Right lobe of liver (tissue), 6 donors: ENCODE measurements at regions not wholly inside any gene's neighbourhood (a gene's known extent, or its start where the extent isn't known, plus 50 kb on each side); places are given as distances from the start of the nearest gene placed in this dataset.

Experiments used
- ATAC-seq, 4 donors: fragments of 200-7000 bp; cut with Tn5 transposase; one replicate each; pipeline ENCODE4 v1.9.1; 2020; ENCODE audit warnings: mild to moderate bottlenecking in 4 of 4, moderate library complexity in 4 of 4
- DNase-seq, 3 donors: peaks; one replicate each; pipeline ENCODE4 v3.0.0-alpha.2; 2020
- H3K27ac ChIP-seq, 3 donors: fragments of 200-600 bp; one replicate each; pipeline ENCODE4 v1.8.0; 2022
- H3K27me3 ChIP-seq, 2 donors: fragments of 200-600 bp; one replicate each; pipeline ENCODE4 v1.8.0; 2022
- H3K36me3 ChIP-seq, 4 donors: fragments of 200-600 bp; sonication (generic) in 1 of 4; one replicate each; pipeline versions ENCODE4 v1.5.1 to v1.8.0; 2017 to 2022; ENCODE audit warnings: control low read depth in 1 of 4
- H3K4me1 ChIP-seq, 4 donors: fragments of 200-600 bp; sonication (generic) in 1 of 4; one replicate each; pipeline versions ENCODE4 v1.5.1 to v1.8.0; 2017 to 2022; ENCODE audit warnings: control low read depth in 1 of 4
- H3K4me3 ChIP-seq, 3 donors: fragments of 200-600 bp; one replicate each; pipeline ENCODE4 v1.8.0; 2022
- H3K9me3 ChIP-seq, 4 donors: fragments of 200-600 bp; sonication (generic) in 1 of 4; one replicate each; pipeline versions ENCODE4 v1.5.1 to v1.8.0; 2017 to 2022; ENCODE audit warnings: control low read depth in 1 of 4
- POLR2A ChIP-seq: fragments of 450-650 bp; IDR thresholded peaks from one replicate; pipeline ENCODE4 v1.6.1; 2017; ENCODE audit warnings: antibody characterized with exemption, mild to moderate bottlenecking
- WGBS: methylation state at CpG from one replicate; pipeline ENCODE4 v1.1.6; 2018; ENCODE audit warnings: low coverage, low lambda C conversion rate; ENCODE audit not compliant: insufficient coverage; ENCODE audit errors: missing lambda C conversion rate; 5-methylcytosine and 5-hydroxymethylcytosine counted together
- intact Hi-C, 2 donors: fragments of 100-400 bp; cut with DNase I; formaldehyde crosslinking; loops; one replicate each; pipeline versions ENCODE4 v1.11.2 to v1.14.1; 2022
- TF ChIP-seq, protein P1 (sequence below), 4 donors: fragments of 200-600 bp in 3 of 4; fragments of 450-650 bp in 1 of 4; IDR thresholded peaks; one replicate each; pipeline versions ENCODE4 v1.5.1 to v1.8.0; 2016 to 2022; ENCODE audit warnings: antibody characterized with exemption in 4 of 4, mild to moderate bottlenecking in 2 of 4
- donor health status: DM: no; HTN: yes; CAD: no.
- donor health status: DM: no; HTN: no; CAD: no.
- donor health status: DM: no; HTN: no; CAD: no.
- donor health status: DM: no; HTN: yes; CAD: no.
- donor health status: DM: no; HTN: yes; CAD: no.

DNA sequence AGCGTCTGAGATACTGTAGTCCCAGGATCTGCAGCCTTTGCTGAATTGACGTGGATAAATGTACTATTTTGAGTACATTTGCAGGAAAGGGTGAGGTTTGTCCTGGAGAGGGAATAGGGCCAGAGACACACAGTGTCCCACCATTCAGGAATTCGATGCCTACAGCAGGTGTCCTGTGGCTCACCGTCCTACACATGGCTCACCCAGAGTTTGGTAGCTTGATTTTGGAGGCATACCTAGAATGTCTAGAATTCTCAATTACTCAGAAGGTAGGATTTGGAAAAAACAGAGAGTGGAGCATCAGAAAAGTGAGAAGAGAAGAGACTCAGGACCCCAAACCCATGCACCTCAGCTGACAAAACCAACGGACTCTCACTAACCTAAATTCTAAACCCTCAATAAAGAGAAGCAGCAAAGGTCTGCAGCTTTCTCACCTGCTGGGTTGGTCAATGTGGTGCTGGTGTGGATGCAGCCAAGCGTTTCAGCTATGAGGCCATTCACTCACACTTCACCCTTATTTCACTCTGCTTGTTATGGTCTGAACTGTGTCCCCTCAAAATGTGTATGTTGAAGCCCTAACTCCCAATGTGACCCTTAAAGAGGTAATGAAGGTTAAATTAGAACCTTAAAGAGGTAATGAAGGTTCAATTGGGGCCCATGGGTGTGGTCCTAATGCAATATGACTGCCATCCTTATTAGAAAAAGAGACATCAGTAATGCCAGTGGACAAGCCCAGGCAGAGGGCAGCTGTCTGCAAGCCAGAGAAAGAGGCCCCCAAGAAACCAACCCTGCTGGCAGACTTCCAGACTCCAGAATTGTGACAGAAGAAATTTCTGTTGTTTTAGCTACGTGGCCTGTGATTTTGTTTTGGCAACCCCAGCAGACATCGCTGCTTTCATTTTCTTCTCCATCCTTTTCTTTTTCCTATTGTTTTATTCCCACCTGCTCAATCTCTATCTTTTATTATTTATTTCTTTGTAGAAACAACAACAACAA, 187.8 kb downstream of the SNX19 start:
- ATAC-seq, result no peak
- no peak for DNase-seq
- Histone ChIP-seq H3K27ac (no peak overlapping the region), H3K4me1 (no peaks in the 10 kb centered on the region), H3K9me3 (no peaks in the 10 kb centered on the region), H3K36me3 (no peaks in the 10 kb centered on the region), H3K4me3 (no peak overlapping the region), H3K27me3 (no peaks in the 10 kb centered on the region)
- intact Hi-C loops, result no loop called here
- no peak for TF ChIP-seq POLR2A
- TF ChIP-seq, protein P1, sequence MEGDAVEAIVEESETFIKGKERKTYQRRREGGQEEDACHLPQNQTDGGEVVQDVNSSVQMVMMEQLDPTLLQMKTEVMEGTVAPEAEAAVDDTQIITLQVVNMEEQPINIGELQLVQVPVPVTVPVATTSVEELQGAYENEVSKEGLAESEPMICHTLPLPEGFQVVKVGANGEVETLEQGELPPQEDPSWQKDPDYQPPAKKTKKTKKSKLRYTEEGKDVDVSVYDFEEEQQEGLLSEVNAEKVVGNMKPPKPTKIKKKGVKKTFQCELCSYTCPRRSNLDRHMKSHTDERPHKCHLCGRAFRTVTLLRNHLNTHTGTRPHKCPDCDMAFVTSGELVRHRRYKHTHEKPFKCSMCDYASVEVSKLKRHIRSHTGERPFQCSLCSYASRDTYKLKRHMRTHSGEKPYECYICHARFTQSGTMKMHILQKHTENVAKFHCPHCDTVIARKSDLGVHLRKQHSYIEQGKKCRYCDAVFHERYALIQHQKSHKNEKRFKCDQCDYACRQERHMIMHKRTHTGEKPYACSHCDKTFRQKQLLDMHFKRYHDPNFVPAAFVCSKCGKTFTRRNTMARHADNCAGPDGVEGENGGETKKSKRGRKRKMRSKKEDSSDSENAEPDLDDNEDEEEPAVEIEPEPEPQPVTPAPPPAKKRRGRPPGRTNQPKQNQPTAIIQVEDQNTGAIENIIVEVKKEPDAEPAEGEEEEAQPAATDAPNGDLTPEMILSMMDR (IDR thresholded peaks at IDR 0.05), result no peak
- 48% methylated on average over 6 of the region's 8 CpGs for WGBS

DNA sequence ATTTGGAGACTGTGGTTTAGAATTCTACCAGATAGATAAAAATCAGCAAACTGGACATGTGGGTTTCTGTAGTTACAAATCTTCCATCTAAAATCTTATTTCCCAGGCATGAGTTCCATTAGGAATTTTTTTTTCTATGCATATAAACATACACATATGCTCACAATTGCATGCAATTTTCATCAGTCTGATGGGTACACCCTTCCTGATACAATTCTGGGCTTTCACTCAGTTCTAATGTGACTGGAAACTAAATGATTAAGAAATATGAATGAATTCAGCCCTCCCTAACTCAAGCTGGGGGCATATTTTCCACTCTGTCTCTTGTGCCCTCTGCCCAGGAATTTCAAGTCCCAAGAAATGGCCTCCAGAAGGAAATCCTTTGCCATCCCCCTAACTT, 187.1 kb downstream of the SNX19 start:
- no peak overlapping the region for H3K4me3 ChIP-seq
- no peaks in the 10 kb centered on the region for H3K4me1 ChIP-seq
- intact Hi-C loops, result no loop called here
- no peaks in the 10 kb centered on the region for H3K36me3 ChIP-seq
- DNase-seq (no peak), ATAC-seq (no peak)
- no peak for TF ChIP-seq POLR2A
- TF ChIP-seq, protein P1 (IDR thresholded peaks at IDR 0.05), result no peak
- H3K27me3 ChIP-seq, result no peaks in the 10 kb centered on the region
- H3K9me3 ChIP-seq, result no peaks in the 10 kb centered on the region
- H3K27ac ChIP-seq, result no peak overlapping the region

GRCh38 chr11:130729678-130730300, 186.5 kb downstream of the SNX19 start:
- no peaks in the 10 kb centered on the region for H3K9me3 ChIP-seq
- no peak overlapping the region for H3K27ac ChIP-seq
- no peaks in the 10 kb centered on the region for H3K36me3 ChIP-seq
- no peak for DNase-seq
- no peaks in the 10 kb centered on the region for H3K4me1 ChIP-seq
- intact Hi-C loops, result no loop called here
- no peak for TF ChIP-seq POLR2A
- TF ChIP-seq, protein P1 (IDR thresholded peaks at IDR 0.05), result no peak
- no peak overlapping the region for H3K4me3 ChIP-seq
- 40% methylated on average over 4 of the region's 4 CpGs for WGBS
- ATAC-seq, result no peak
- H3K27me3 ChIP-seq, result no peaks in the 10 kb centered on the region

DNA sequence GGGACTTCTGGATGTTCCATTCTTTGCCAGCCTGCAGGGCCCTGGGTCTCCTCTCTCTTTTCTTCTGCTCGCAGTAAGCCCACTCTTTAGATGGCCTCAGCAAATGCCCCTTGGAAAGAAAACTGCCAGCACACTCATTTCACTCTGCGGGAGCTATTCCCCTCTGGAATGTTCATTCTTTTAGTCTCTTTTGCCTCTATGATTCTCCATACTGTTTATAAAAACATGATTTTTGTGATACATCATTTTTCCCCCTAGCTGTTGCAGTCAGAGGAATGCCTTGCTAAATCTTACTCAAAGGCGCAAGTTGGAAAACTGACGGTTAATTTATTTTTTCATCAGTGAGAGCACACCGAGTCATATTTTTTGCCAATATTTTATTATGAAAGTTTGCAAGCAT, 184.9 kb downstream of the SNX19 start:
- intact Hi-C loops, result no loop called here
- Histone ChIP-seq H3K4me1 (no peaks in the 10 kb centered on the region), H3K27me3 (no peaks in the 10 kb centered on the region), H3K27ac (no peak overlapping the region), H3K9me3 (no peaks in the 10 kb centered on the region), H3K4me3 (no peak overlapping the region), H3K36me3 (no peaks in the 10 kb centered on the region)
- 59% methylated on average over 5 of the region's 5 CpGs for WGBS
- TF ChIP-seq, protein P1 (IDR thresholded peaks at IDR 0.05), result no peak
- no peak for TF ChIP-seq POLR2A
- ATAC-seq (no peak), DNase-seq (no peak)
